Panc1 (cell line): ENCODE measurements at regions not wholly inside any gene's neighbourhood (a gene's known extent, or its start where the extent isn't known, plus 50 kb on each side); places are given as distances from the start of the nearest gene placed in this dataset.

Experiments
- ATAC-seq: fragments of 200-7000 bp; cut with Tn5 transposase; 2 replicates; pipeline ENCODE4 v1.9.1; 2020; ENCODE audit warnings: mild to moderate bottlenecking, moderate library complexity
- BruUV-seq: library from RNA; stranded (reverse); fragments of 400-500 nt; replicated peaks from 2 replicates; lab custom pipeline; 2021; lab: Mats Ljungman, UMichigan
- CTCF ChIA-PET: fragments of 300-600 bp; sonication (Branson Sonifier 250); formaldehyde crosslinking; loops from one replicate; lab custom pipeline; 2022; ENCODE audit warnings: antibody characterized with exemption; lab: Charles Lee
- POLR2A ChIA-PET: fragments of 300-600 bp; sonication (Branson Sonifier 250); formaldehyde crosslinking; loops from one replicate; lab custom pipeline; 2022; ENCODE audit warnings: antibody characterized with exemption; lab: Charles Lee
- DNase-seq: peaks from one replicate; pipeline ENCODE4 v3.0.0-alpha.2; 2010; ENCODE audit warnings: low read depth, low spot score
- H3K27ac ChIP-seq: 2 replicates; pipeline ENCODE4 v1.5.1; 2011; ENCODE audit warnings: mild to moderate bottlenecking, low read length, inconsistent platforms
- H3K27me3 ChIP-seq: fragments of 200-500 bp; sonication (Bioruptor generic); 2 replicates; pipeline ENCODE4 v1.6.0; 2014; ENCODE audit warnings: low read length, inconsistent platforms; ENCODE audit not compliant: control insufficient read depth, insufficient read depth
- H3K36me3 ChIP-seq: fragments of 200-500 bp; sonication (Bioruptor generic); 2 replicates; pipeline ENCODE4 v1.5.1; 2014; ENCODE audit warnings: inconsistent platforms, mild to moderate bottlenecking, low read length, moderate library complexity; ENCODE audit not compliant: control insufficient read depth, insufficient read depth
- H3K4me1 ChIP-seq: 2 replicates; pipeline ENCODE4 v1.5.1; 2011; ENCODE audit warnings: inconsistent platforms, mild to moderate bottlenecking, low read length, moderate library complexity; ENCODE audit not compliant: control insufficient read depth, insufficient read depth
- H3K4me3 ChIP-seq, 2 experiments: 2 replicates each; pipeline ENCODE4 v1.5.1; 2011 to 2012; ENCODE audit warnings: low read depth in 2 of 2, low read length in 2 of 2, mild to moderate bottlenecking in 2 of 2, inconsistent platforms in 1 of 2, moderate library complexity in 1 of 2
- H3K9me3 ChIP-seq: fragments of 200-500 bp; sonication (Bioruptor generic); 2 replicates; pipeline ENCODE4 v1.5.1; 2014; ENCODE audit warnings: low read depth, mild to moderate bottlenecking, inconsistent platforms, low read length, moderate library complexity; ENCODE audit not compliant: control insufficient read depth, insufficient read depth
- POLR2AphosphoS5 ChIP-seq: IDR thresholded peaks from 2 replicates; pipeline ENCODE4 v1.6.1; 2012; ENCODE audit warnings: mild to moderate bottlenecking, low read depth, low read length, moderate library complexity
- SIN3A ChIP-seq: IDR thresholded peaks from 2 replicates; pipeline ENCODE4 v1.6.1; 2012; ENCODE audit warnings: low read depth, mild to moderate bottlenecking, low read length, moderate library complexity, borderline replicate concordance; ENCODE audit not compliant: insufficient read depth
- TCF7L2 ChIP-seq: IDR thresholded peaks from 2 replicates; pipeline ENCODE4 v1.6.1; 2011; ENCODE audit warnings: mild to moderate bottlenecking, low read depth, low read length, inconsistent platforms
- in situ Hi-C: cut with HindIII; loops from 2 replicates; pipeline ENCODE4 v1.10.0; 2016; ENCODE audit warnings: low sequenced_read_pairs, low pct_unique_long_range_greater_than_20kb
- intact Hi-C: fragments of 100-400 bp; cut with micrococcal nuclease; formaldehyde crosslinking; loops from one replicate; pipeline ENCODE4 v1.10.0; 2022; ENCODE audit not compliant: unreplicated experiment
- TF ChIP-seq, protein P1 (sequence below): fragments of 450-650 bp; IDR thresholded peaks from 2 replicates; pipeline ENCODE4 v1.5.1; 2017; ENCODE audit warnings: mild to moderate bottlenecking
- TF ChIP-seq, protein P2 (sequence below), 2 experiments: IDR thresholded peaks; 2 replicates each; pipeline ENCODE4 v1.6.1; 2011 to 2012; ENCODE audit warnings: low read depth in 2 of 2, control low read depth in 1 of 2, low read length in 1 of 2, mild to moderate bottlenecking in 1 of 2, moderate library complexity in 1 of 2; ENCODE audit not compliant: insufficient read depth in 1 of 2

- Histone ChIP-seq H3K4me3 (no peak overlapping the region), H3K36me3 (no peaks in the 10 kb centered on the region), H3K27me3 (no peaks in the 10 kb centered on the region), H3K27ac (no peak overlapping the region), H3K9me3 (no peaks in the 10 kb centered on the region), H3K4me1 (no peaks in the 10 kb centered on the region)
- ATAC-seq (peak; percentile 78), DNase-seq (peak; percentile 70)
- TF ChIP-seq, protein P1, sequence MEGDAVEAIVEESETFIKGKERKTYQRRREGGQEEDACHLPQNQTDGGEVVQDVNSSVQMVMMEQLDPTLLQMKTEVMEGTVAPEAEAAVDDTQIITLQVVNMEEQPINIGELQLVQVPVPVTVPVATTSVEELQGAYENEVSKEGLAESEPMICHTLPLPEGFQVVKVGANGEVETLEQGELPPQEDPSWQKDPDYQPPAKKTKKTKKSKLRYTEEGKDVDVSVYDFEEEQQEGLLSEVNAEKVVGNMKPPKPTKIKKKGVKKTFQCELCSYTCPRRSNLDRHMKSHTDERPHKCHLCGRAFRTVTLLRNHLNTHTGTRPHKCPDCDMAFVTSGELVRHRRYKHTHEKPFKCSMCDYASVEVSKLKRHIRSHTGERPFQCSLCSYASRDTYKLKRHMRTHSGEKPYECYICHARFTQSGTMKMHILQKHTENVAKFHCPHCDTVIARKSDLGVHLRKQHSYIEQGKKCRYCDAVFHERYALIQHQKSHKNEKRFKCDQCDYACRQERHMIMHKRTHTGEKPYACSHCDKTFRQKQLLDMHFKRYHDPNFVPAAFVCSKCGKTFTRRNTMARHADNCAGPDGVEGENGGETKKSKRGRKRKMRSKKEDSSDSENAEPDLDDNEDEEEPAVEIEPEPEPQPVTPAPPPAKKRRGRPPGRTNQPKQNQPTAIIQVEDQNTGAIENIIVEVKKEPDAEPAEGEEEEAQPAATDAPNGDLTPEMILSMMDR = peak; percentile 84
- TF ChIP-seq, protein P2, sequence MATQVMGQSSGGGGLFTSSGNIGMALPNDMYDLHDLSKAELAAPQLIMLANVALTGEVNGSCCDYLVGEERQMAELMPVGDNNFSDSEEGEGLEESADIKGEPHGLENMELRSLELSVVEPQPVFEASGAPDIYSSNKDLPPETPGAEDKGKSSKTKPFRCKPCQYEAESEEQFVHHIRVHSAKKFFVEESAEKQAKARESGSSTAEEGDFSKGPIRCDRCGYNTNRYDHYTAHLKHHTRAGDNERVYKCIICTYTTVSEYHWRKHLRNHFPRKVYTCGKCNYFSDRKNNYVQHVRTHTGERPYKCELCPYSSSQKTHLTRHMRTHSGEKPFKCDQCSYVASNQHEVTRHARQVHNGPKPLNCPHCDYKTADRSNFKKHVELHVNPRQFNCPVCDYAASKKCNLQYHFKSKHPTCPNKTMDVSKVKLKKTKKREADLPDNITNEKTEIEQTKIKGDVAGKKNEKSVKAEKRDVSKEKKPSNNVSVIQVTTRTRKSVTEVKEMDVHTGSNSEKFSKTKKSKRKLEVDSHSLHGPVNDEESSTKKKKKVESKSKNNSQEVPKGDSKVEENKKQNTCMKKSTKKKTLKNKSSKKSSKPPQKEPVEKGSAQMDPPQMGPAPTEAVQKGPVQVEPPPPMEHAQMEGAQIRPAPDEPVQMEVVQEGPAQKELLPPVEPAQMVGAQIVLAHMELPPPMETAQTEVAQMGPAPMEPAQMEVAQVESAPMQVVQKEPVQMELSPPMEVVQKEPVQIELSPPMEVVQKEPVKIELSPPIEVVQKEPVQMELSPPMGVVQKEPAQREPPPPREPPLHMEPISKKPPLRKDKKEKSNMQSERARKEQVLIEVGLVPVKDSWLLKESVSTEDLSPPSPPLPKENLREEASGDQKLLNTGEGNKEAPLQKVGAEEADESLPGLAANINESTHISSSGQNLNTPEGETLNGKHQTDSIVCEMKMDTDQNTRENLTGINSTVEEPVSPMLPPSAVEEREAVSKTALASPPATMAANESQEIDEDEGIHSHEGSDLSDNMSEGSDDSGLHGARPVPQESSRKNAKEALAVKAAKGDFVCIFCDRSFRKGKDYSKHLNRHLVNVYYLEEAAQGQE (IDR thresholded peaks at IDR 0.05; ENCODE audit: insufficient read depth in 1 of 2, low read depth in 2 of 2, low read length in 1 of 2) = no peak
- ChIA-PET POLR2A (no interaction called here), CTCF (no interaction called here)
- BruUV-seq = no TSS peak
- intact Hi-C loops (loop anchor here (1.0 kb wide), 2 partner anchors 463 to 467 kb away; no protein-coding TSS in a partner anchor), in situ Hi-C loops (no loop called here)
Measured at GRCh38 chr6:134640975-134641429, 308.9 kb downstream of the ALDH8A1 start.

- ATAC-seq = no peak
- no peak overlapping the region for H3K4me3 ChIP-seq
- no TSS peak for BruUV-seq
- TF ChIP-seq, protein P2 (IDR thresholded peaks at IDR 0.05; ENCODE audit: insufficient read depth in 1 of 2, low read depth in 2 of 2, low read length in 1 of 2) = no peak
- no peak for TF ChIP-seq TCF7L2
- TF ChIP-seq POLR2AphosphoS5 = no peak
- TF ChIP-seq, protein P1 = no peak
- no peak for TF ChIP-seq SIN3A
- in situ Hi-C loops = no loop called here
- ChIA-PET POLR2A (no interaction called here), CTCF (no interaction called here)
- H3K27me3 ChIP-seq = no peaks in the 10 kb centered on the region
- intact Hi-C loops = no loop called here
- no peaks in the 10 kb centered on the region for H3K36me3 ChIP-seq
- no peak overlapping the region for H3K27ac ChIP-seq
- no peak for DNase-seq
- H3K4me1 ChIP-seq = no peaks in the 10 kb centered on the region
- H3K9me3 ChIP-seq = no peaks in the 10 kb centered on the region
Measured at GRCh38 chr6:134640229-134640628, 309.7 kb downstream of the ALDH8A1 start.
